Mesodermal cell (in vitro differentiated cells): ENCODE measurements at regions not wholly inside any gene's neighbourhood (a gene's known extent, or its start where the extent isn't known, plus 50 kb on each side); places are given as distances from the start of the nearest gene placed in this dataset.

ENCODE experiments used
- H3K27ac ChIP-seq: 2 replicates; pipeline ENCODE4 v1.7.0; 2013; ENCODE audit warnings: mild to moderate bottlenecking, low read depth, low read length, moderate library complexity; ENCODE audit not compliant: severe bottlenecking
- H3K36me3 ChIP-seq: 2 replicates; pipeline ENCODE4 v1.7.1; 2013; ENCODE audit warnings: mild to moderate bottlenecking, low read length, moderate library complexity; ENCODE audit not compliant: control insufficient read depth, insufficient read depth
- H3K4me1 ChIP-seq: one replicate; pipeline ENCODE4 v1.7.1; 2013; ENCODE audit warnings: mild to moderate bottlenecking, low read length; ENCODE audit not compliant: insufficient read depth, control insufficient read depth, poor library complexity, severe bottlenecking
- H3K4me3 ChIP-seq: 2 replicates; pipeline ENCODE4 v1.7.0; 2013; ENCODE audit warnings: low read length, control low read depth, mild to moderate bottlenecking; ENCODE audit not compliant: insufficient read depth, poor library complexity, severe bottlenecking; ENCODE audit errors: extremely low read depth
- H3K9me3 ChIP-seq: 2 replicates; pipeline ENCODE4 v1.7.1; 2013; ENCODE audit warnings: mild to moderate bottlenecking, low read length, moderate library complexity; ENCODE audit not compliant: control insufficient read depth
- WGBS, 2 experiments: methylation state at CpG; one replicate each; pipeline ENCODE4 v1.1.5; 2013; ENCODE audit warnings: missing lambda C conversion rate in 2 of 2; ENCODE audit not compliant: insufficient coverage in 2 of 2; 5-methylcytosine and 5-hydroxymethylcytosine counted together

DNA sequence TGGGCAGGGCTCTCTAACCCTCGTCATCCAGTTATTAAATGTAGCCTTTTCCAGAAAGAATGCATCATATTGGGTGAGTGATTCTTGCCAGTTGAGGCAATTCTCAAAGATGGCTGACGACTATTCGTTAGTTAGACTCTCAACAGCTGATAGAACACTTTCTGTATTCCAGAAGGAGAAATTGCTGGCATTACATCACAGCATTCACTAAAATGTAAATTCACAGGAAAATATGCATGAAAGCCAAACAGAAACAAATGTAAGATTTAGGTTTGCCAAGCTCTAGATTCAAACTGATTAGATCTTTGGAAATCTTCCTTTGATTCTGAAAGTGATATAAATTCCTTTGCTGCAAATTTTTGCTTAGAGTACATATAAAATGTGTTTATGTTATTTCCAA is 1501.0 kb downstream of the SI start:
- H3K27ac ChIP-seq: no peak overlapping the region
- H3K4me1 ChIP-seq: no peaks in the 10 kb centered on the region
- no peak overlapping the region for H3K4me3 ChIP-seq
- WGBS, 2 experiments: 70 to 100% methylated on average over 2 of the region's 3 CpGs
- H3K9me3 ChIP-seq: no peaks in the 10 kb centered on the region
- no peaks in the 10 kb centered on the region for H3K36me3 ChIP-seq

DNA sequence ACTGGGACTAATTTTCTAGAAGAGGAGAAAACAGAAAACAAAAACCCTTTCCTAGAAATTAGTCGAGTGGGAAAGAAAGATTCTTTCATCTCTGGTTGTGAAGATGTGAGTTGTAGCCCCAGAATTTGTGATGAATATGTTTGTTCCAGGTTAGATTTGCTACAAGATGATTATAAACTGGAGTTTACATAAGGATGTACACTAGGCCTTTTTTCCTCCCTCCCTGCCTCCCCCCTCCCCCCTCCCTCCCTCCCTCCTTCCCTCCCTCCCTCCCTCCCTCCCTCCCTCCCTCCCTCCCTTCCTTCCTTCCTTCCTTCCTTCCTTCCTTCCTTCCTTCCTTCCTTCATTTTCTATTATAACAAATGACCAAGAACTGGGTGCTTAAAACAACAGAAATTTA is 1502.0 kb downstream of the SI start:
- Histone ChIP-seq H3K27ac (no peak overlapping the region), H3K9me3 (no peaks in the 10 kb centered on the region), H3K4me1 (no peaks in the 10 kb centered on the region), H3K4me3 (no peak overlapping the region), H3K36me3 (no peaks in the 10 kb centered on the region)
- 100% methylated on average over 1 of the region's 1 CpG; no CpG with 5 or more reads in 1 of the 2 experiments for WGBS, 2 experiments

- Histone ChIP-seq H3K4me1 (no peaks in the 10 kb centered on the region), H3K9me3 (no peaks in the 10 kb centered on the region), H3K4me3 (no peak overlapping the region), H3K36me3 (no peaks in the 10 kb centered on the region), H3K27ac (no peak overlapping the region)
- 77 to 85% methylated on average over 3 of the region's 3 CpGs for WGBS, 2 experiments
These were observed 1505.0 kb downstream of the SI start for GRCh38 chr3:163573324-163573723.

DNA sequence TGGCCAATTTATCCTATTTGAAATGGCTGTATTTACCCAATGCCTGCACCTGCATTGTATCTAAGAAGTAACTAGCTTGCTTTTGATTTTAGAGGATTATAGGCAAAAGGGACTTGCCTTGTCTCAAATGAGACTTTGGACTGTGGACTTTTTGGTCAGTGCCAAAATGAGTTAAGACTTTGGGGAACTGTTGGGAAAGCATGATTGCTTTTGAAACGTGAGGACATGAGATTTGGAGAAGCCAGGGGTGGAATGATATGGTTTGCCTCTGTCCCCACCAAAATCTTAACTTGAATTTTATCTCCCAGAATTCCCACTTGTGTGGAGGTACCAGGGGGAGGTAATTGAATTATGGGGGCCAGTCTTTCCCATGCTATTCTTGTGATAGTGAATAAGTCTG is 1505.4 kb downstream of the SI start:
- WGBS, 2 experiments: 60% methylated on average over 1 of the region's 1 CpG; no CpG with 5 or more reads in 1 of the 2 experiments
- Histone ChIP-seq H3K27ac (no peak overlapping the region), H3K9me3 (no peaks in the 10 kb centered on the region), H3K4me3 (no peak overlapping the region), H3K36me3 (no peaks in the 10 kb centered on the region), H3K4me1 (no peaks in the 10 kb centered on the region)

DNA sequence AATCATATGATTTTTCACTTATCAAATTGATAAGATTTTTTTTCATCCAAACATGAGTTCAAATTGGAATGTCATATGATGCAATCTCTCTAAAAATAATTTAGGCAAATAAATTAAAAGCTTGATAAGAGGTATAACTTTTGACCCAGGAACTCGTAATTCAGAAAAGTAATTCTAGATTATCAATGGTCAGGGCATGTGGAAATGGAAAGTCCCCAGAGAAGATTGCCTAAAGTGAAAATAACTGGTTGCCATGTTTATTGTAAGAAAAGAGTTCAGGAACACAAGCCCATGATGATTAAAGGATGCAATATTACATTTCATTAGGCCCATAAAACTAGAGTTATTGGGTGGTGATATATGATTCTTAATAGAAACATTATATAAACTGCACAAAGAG is 1514.8 kb downstream of the SI start:
- 88 to 100% methylated on average over 1 of the region's 1 CpG for WGBS, 2 experiments

DNA sequence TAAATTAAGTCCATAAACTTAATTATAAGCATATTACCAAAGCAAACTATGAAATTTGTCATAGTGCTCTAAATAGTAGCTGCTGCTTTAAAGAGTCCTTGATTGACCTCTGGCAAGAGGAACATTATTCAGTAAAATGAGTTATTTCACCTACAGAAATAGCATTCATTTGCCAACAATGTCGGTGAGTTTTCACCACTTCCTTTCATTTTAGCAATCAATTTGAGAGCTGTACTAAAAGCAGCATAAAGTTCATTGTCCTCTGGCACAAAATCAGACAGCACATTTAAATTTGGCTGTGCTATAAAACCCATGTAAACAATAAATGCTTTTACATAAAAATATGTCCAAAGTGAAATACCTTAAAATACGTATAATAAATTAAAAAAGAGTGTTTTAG is 1515.7 kb downstream of the SI start:
- Histone ChIP-seq H3K4me1 (no peaks in the 10 kb centered on the region), H3K4me3 (no peak overlapping the region), H3K9me3 (no peaks in the 10 kb centered on the region), H3K27ac (no peak overlapping the region), H3K36me3 (no peaks in the 10 kb centered on the region)
- 71 to 100% methylated on average over 1 of the region's 2 CpGs for WGBS, 2 experiments

More for the DNA sequence above, 1514.8 kb downstream of the SI start:
- no peak overlapping the region for H3K27ac ChIP-seq
- no peaks in the 10 kb centered on the region for H3K4me1 ChIP-seq
- no peaks in the 10 kb centered on the region for H3K36me3 ChIP-seq
- no peaks in the 10 kb centered on the region for H3K9me3 ChIP-seq
- H3K4me3 ChIP-seq: no peak overlapping the region

DNA sequence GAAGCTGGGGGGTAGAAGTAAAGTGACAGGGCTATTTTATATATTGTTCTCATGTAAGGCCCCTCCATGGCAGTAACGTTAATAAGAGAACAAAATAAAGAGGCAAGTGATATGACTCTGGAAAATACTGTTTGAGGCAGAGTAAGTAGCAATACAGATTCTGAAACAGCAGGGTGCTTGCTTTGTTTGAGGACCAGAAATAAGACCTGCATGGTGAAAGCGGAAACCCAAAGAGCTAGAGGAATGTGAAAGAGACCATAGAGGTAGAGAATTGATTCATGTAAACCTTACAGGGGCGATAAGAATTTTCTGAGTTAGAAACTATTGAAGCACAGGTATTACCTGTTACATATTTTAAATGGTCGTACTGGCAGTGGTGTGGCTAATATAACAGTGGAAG is 1517.1 kb downstream of the SI start:
- H3K4me3 ChIP-seq: no peak overlapping the region
- WGBS, 2 experiments: 63 to 74% methylated on average over 3 of the region's 4 CpGs
- no peak overlapping the region for H3K27ac ChIP-seq
- H3K36me3 ChIP-seq: no peaks in the 10 kb centered on the region
- H3K9me3 ChIP-seq: no peaks in the 10 kb centered on the region
- no peaks in the 10 kb centered on the region for H3K4me1 ChIP-seq

GRCh38 chr3:163560459-163560858 is 1517.8 kb downstream of the SI start:
- H3K4me3 ChIP-seq: no peak overlapping the region
- 65 to 72% methylated on average over 2 of the region's 2 CpGs for WGBS, 2 experiments
- H3K27ac ChIP-seq: no peak overlapping the region

DNA sequence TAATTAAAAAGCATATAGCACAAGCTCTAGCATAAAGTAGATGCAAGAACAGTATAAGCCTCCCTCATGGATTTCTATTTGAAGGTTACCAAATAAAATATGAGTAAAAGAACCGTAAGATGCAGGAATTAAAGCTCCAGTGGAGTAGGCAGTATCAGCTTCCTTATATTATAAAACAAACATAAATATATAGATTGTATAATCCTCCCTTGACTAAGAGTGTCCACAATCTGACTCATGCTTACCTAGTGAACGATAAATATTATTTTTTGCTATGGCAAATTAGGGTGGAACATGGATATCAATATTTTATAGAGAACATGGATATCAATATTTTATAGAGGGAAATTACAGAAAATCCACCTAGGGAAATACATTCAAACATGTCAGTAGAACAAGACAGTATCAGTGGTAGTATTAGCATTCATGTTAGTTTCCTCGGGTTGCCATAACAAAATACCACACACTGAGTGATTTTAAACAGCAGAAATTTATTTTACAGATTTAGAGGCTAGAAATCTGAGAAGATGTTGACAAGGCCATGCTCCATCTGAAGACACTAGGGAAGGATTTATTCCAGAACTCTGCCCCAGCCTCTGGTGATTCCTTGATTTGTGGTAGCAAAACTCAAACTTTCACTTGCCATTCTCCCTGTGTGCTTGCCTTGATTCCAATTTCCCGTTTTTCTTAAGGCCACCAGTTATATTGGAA is 1521.3 kb downstream of the SI start:
- H3K27ac ChIP-seq: no peak overlapping the region
- WGBS, 2 experiments: 100% methylated on average over 1 of the region's 4 CpGs; no CpG with 5 or more reads in 1 of the 2 experiments
- H3K9me3 ChIP-seq: no peaks in the 10 kb centered on the region

More at GRCh38 chr3:163560459-163560858, 1517.8 kb downstream of the SI start:
- Histone ChIP-seq H3K36me3 (no peaks in the 10 kb centered on the region), H3K4me1 (no peaks in the 10 kb centered on the region), H3K9me3 (no peaks in the 10 kb centered on the region)

GRCh38 chr3:163555918-163556317 is 1522.4 kb downstream of the SI start:
- Histone ChIP-seq H3K9me3 (no peaks in the 10 kb centered on the region), H3K36me3 (no peaks in the 10 kb centered on the region), H3K27ac (no peak overlapping the region), H3K4me3 (no peak overlapping the region), H3K4me1 (no peaks in the 10 kb centered on the region)
- WGBS, 2 experiments: no CpG with 5 or more reads among the region's 1 CpG

More for the DNA sequence above, 1521.3 kb downstream of the SI start:
- H3K4me1 ChIP-seq: no peaks in the 10 kb centered on the region
- H3K4me3 ChIP-seq: no peak overlapping the region
- no peaks in the 10 kb centered on the region for H3K36me3 ChIP-seq

- WGBS, 2 experiments: 94 to 95% methylated on average over 6 to 9 of the region's 17 CpGs
- no peaks in the 10 kb centered on the region for H3K9me3 ChIP-seq
- no peaks in the 10 kb centered on the region for H3K4me1 ChIP-seq
- no peaks in the 10 kb centered on the region for H3K36me3 ChIP-seq
- no peak overlapping the region for H3K4me3 ChIP-seq
- no peak overlapping the region for H3K27ac ChIP-seq
These were observed 1525.7 kb downstream of the SI start for GRCh38 chr3:163552659-163552966.
